HG02981 (cell line): ENCODE measurements at regions not wholly inside any gene's neighbourhood (a gene's known extent, or its start where the extent isn't known, plus 50 kb on each side); places are given as distances from the start of the nearest gene placed in this dataset.
"Not testable (repeated sequence)": the region's sequence is repeated elsewhere in the genome, so short reads cannot be mapped to it uniquely, and the experiment has no call there.

Source experiments
- ATAC-seq: cut with Tn5 transposase; IDR thresholded peaks from one replicate; pipeline ENCODE4 v1.9.1; 2021; ENCODE audit warnings: mild to moderate bottlenecking, moderate library complexity; ENCODE audit not compliant: unreplicated experiment

GRCh38 chr5:72760259-72760658 is 56.2 kb upstream of the TNPO1 start:
- ATAC-seq, result no peak

- no peak for ATAC-seq
Measured at GRCh38 chr5:72752909-72753308, 63.6 kb upstream of the TNPO1 start.

GRCh38 chr5:72749362-72749997 is 67.0 kb upstream of the TNPO1 start:
- ATAC-seq, result no peak

GRCh38 chr5:72747826-72748225 is 68.6 kb upstream of the TNPO1 start:
- ATAC-seq, result no peak

DNA sequence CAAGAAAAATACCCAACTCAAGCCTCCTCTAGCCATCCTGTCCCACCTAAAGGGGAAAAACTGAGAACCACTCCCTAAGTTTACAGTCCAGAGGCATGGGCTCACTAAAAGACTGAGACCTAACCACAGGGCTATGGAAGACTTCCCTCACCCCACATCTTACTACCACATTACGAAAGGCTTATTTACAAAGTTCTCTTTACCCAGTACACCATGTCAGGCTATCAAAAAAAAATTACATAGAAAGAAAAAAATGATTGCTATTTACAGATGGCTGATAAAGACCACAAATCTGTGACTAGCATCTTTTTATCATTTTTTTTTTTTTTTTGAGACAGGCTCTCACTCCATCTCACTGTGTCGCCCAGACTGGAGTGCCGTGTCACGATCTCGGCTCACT is 69.7 kb upstream of the TNPO1 start:
- no peak for ATAC-seq

- ATAC-seq, result no peak
Measured at GRCh38 chr5:72744136-72744535, 72.3 kb upstream of the TNPO1 start.

DNA sequence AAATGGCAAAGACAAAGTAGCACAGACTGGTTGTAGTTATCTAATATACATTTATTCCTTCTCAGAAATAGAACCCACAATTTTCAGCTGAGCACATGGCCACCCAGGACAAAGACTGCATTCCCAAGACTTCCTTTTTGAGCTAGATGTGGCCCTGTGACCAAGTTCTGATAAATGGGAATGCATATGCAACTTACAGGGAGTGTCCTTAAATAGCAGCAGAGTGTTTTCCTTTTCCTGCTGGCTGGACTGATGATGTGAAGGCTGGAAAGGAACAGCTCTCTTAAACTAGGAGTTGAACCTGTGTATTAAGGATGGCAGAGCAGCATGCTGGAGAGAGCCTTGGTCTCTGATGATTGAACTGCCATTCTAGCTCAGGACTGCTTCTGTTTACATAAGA is 74.7 kb upstream of the TNPO1 start:
- no peak for ATAC-seq

GRCh38 chr5:72733810-72734209 is 82.7 kb upstream of the TNPO1 start:
- no peak for ATAC-seq

DNA sequence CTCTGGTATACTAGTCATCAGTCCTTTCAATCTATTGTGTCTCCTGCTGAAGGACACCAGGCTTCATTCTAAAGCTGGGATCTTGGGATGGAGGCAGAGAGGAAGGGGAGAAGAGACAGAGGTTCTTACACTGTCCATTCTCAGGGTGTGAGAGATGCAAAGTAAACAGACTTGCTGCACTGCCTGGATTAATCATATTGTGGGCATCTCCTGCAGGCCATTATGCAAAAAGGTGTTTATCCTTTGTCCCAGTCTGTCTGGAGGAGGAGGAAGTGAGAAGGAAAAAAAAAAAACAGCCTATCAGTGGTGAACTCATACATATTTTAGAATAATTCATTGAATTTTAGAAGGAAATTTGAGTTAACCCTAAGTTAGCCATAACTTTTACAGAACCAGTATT is 92.9 kb upstream of the TNPO1 start:
- ATAC-seq, result no peak

DNA sequence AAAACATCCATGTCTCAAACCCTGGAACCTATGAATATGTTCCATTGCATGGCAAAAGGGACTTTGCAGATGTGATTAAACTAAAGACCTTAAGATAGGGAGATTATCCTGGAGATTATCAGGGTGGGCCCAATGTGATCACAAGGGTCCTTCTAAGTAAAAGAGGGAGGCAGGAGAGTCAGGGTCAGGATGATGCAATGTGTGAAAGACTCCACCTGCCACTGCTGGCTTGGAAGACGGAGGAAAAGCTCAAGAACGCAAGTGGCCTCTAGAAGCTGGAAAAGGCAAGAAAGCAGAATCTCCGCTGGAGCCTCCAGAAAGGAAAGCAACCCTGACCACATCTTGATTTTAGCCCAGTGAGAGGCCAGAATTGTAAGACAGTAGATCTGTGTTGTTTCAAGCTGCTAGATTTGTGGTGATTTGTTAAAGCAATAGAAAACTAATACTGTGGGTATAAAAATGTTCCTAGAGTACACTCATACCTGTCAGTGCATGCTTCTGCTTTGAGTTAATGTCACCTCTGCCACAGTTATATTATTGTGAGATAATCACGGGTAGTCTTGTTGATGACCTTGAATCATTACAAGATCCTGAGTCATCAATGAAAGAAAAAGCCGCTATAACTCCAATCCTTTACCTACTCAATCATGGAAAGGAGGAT is 93.5 kb upstream of the TNPO1 start:
- no peak for ATAC-seq

GRCh38 chr5:72721844-72722243 is 94.6 kb upstream of the TNPO1 start:
- ATAC-seq, result no peak

GRCh38 chr5:72720205-72720604 is 96.3 kb upstream of the TNPO1 start:
- no peak for ATAC-seq

DNA sequence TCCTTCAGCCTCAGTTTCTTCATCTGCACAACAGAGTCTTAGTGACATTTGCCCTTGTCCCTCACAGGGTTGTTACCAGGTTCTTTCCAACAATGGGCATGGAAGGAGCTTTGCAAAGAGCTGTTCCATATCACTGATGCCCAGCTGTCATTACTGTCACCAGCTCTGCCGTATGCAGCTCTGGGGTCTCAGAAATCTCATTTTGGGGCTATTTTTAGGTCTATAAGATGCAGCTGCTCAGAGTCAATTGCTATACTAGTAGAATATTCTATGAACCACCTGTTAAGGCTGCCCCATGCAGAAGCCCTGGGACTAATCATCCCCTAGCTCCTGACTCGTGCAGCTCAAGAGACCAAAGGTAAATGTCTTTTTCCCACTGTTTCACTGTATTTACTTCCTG is 105.1 kb upstream of the TNPO1 start:
- ATAC-seq, result no peak

GRCh38 chr5:72709341-72709740 is 107.1 kb upstream of the TNPO1 start:
- ATAC-seq, result no peak

GRCh38 chr5:72705178-72705577 is 111.3 kb upstream of the TNPO1 start:
- ATAC-seq, result no peak

DNA sequence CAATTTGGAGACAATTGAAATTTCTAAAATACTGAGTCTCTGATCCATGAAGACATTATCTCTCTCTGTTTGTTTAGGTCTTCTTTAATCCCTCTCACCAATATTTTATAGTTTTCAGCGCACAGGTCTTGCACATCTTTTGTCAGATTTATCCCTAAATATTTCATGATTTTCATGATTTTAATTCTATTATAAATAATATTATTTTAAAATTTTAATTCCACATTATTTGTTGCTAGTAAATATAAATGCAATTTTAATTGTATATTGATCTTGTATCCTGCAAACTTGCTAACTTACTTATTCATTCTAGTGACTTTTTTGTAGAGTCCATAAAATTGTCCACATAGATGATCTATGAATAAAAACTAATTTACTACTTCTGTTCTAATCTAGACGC is 112.6 kb upstream of the TNPO1 start:
- ATAC-seq, result no peak

DNA sequence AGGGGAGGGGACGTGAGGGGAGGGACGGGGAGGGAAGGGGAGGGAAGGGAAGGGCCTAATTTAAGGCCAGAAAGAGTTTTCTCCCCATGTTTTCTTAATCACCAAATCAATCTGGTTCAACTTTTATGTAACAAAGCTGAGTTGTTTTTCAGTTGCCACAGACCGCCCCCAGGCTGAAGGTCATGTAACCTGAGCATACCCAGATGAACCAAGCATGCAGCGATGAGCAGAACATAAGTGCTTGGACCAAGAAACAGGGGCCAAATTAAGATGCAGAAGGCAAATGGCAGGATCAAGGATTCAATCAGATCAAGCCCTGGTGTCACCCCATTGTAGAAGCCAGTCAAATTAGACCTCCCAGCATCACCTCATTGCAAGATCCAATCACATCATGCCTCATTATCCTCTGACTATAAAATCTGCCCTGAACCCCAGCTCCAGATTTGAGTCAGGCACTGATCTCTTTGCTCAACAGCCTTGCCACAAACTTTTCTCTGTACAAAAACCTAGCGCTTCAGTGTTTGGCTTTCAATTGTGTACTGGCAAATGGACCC is 113.5 kb upstream of the TNPO1 start:
- no peak for ATAC-seq

- not testable (repeated sequence) for ATAC-seq
Measured at GRCh38 chr5:72702105-72702504, 114.4 kb upstream of the TNPO1 start.

GRCh38 chr5:72698481-72698880 is 118.0 kb upstream of the TNPO1 start:
- no peak for ATAC-seq

GRCh38 chr5:72697622-72698021 is 118.8 kb upstream of the TNPO1 start:
- ATAC-seq, result no peak

DNA sequence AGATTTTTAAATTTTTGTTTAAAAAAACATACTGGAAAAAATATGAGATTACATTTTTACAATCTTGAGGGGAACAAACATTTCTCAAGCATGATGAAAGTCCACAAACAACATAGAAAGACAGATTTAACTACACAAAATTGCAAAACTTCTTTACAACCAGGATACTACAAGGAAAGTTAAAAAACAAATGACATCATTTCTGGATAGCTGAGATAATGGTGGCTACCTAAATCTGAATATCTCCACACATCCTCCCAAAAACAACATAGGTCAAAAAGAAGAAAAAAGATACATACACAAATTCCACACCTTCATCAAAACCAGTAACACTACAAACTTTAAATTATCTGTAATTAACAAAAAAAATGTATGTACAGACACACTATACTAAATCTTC is 120.8 kb upstream of the TNPO1 start:
- ATAC-seq, result no peak

DNA sequence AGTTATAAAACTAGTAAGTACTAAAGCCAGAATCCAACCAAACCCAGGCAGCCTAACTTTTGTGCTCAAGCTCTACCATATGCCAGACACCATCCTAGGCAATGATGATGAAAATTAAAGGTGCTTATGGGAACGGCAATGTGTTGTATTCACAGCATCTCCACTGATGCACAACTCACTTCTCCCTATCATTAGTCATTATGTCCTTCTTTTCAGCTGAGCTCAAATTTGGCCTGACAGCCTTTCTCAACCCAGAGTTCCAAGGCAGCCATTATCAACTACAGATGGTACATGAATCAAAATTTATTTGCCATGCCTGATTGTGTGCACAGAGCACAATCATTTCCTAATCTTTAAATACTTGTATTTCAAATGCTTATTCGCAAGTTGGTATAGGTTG is 121.6 kb upstream of the TNPO1 start:
- no peak for ATAC-seq
